GM21529 (cell line): ENCODE measurements at regions not wholly inside any gene's neighbourhood (a gene's known extent, or its start where the extent isn't known, plus 50 kb on each side); places are given as distances from the start of the nearest gene placed in this dataset.

Experiments
- ATAC-seq: cut with Tn5 transposase; IDR thresholded peaks from one replicate; pipeline ENCODE4 v1.9.1; 2021; ENCODE audit not compliant: unreplicated experiment

- no peak for ATAC-seq
Measured at GRCh38 chr2:40760071-40760666, 308.3 kb upstream of the SLC8A1 start.

GRCh38 chr2:40773291-40773690, 321.4 kb upstream of the SLC8A1 start:
- ATAC-seq, result no peak

GRCh38 chr2:40783704-40784103, 331.8 kb upstream of the SLC8A1 start:
- no peak for ATAC-seq

- ATAC-seq, result no peak
Measured at GRCh38 chr2:40786636-40787035, 334.7 kb upstream of the SLC8A1 start.

GRCh38 chr2:40797120-40797519, 345.2 kb upstream of the SLC8A1 start:
- ATAC-seq, result no peak

GRCh38 chr2:40803900-40804299, 352.0 kb upstream of the SLC8A1 start:
- no peak for ATAC-seq

GRCh38 chr2:40809156-40809555, 357.3 kb upstream of the SLC8A1 start:
- no peak for ATAC-seq

- no peak for ATAC-seq
Measured at GRCh38 chr2:40814616-40815015, 362.7 kb upstream of the SLC8A1 start.

GRCh38 chr2:40820319-40820718, 368.4 kb upstream of the SLC8A1 start:
- no peak for ATAC-seq

- no peak for ATAC-seq
Measured at GRCh38 chr2:40823478-40823877, 371.6 kb upstream of the SLC8A1 start.

GRCh38 chr2:40824278-40824677, 372.4 kb upstream of the SLC8A1 start:
- ATAC-seq, result no peak

GRCh38 chr2:40827392-40827791, 375.5 kb upstream of the SLC8A1 start:
- ATAC-seq, result no peak

GRCh38 chr2:40831321-40831873, 379.5 kb upstream of the SLC8A1 start:
- ATAC-seq, result no peak

- no peak for ATAC-seq
Measured at GRCh38 chr2:40841856-40842255, 390.0 kb upstream of the SLC8A1 start.

GRCh38 chr2:40844353-40845277, 392.7 kb upstream of the SLC8A1 start:
- ATAC-seq, result no peak

- no peak for ATAC-seq
Measured at GRCh38 chr2:40851661-40852060, 399.8 kb upstream of the SLC8A1 start.

- no peak for ATAC-seq
Measured at GRCh38 chr2:40859617-40860016, 407.7 kb upstream of the SLC8A1 start.

- no peak for ATAC-seq
Measured at GRCh38 chr2:40867829-40868228, 415.9 kb upstream of the SLC8A1 start.

GRCh38 chr2:40872580-40872979, 420.7 kb upstream of the SLC8A1 start:
- no peak for ATAC-seq

- no peak for ATAC-seq
Measured at GRCh38 chr2:40874380-40874779, 422.5 kb upstream of the SLC8A1 start.

GRCh38 chr2:40877734-40878288, 425.9 kb upstream of the SLC8A1 start:
- no peak for ATAC-seq

GRCh38 chr2:40879305-40879704, 427.4 kb upstream of the SLC8A1 start:
- no peak for ATAC-seq
